ENCODE measurements at regions not wholly inside any gene's neighbourhood (a gene's known extent, or its start where the extent isn't known, plus 50 kb on each side); places are given as distances from the start of the nearest gene placed in this dataset.

DNA sequence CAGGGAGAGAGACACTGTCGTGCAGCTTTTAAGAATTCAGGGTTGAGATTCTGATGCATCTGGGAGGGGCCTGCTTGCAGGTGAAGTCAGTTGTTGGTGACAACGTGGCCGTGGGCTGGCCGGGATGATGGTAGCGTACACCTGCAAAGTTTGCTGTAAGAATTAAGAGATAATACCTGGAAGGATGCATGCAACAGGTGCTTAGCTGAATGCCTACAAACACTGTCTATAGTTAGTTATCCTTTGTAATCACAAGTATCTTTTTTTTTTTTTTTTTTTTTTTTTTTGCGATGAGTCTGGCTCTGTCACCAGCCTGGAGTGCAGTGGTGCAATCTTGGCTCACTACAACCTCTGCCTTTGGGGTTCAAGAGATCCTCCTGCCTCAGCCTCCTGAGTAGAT, 259.6 kb downstream of the ASMT start:
- TF ChIP-seq CTCF (IDR thresholded peaks at IDR 0.05) (no peak), EZH2 (IDR thresholded peaks at IDR 0.05) (no peak), EZH2phosphoT487 (IDR thresholded peaks at IDR 0.05) (no peak)

Data from neural progenitor cell (in vitro differentiated cells).